GM13976 (cell line): ENCODE measurements at regions not wholly inside any gene's neighbourhood (a gene's known extent, or its start where the extent isn't known, plus 50 kb on each side); places are given as distances from the start of the nearest gene placed in this dataset.

Experiments
- DNase-seq: peaks from one replicate; pipeline ENCODE4 v3.0.0; 2012; ENCODE audit warnings: low spot score
- CTCF ChIP-seq: IDR thresholded peaks from 2 replicates; pipeline ENCODE4 v1.5.1; 2012; ENCODE audit warnings: borderline replicate concordance, mild to moderate bottlenecking; ENCODE audit not compliant: insufficient read depth; ENCODE audit errors: extremely low read depth, missing control alignments, control extremely low read depth
- in situ Hi-C: fragments of 300-500 bp; cut with MboI; formaldehyde crosslinking; loops from one replicate; pipeline ENCODE4 v1.12.0; 2022; ENCODE audit warnings: low sequenced_read_pairs, mixed read lengths, inconsistent platforms; ENCODE audit not compliant: unreplicated experiment

DNA sequence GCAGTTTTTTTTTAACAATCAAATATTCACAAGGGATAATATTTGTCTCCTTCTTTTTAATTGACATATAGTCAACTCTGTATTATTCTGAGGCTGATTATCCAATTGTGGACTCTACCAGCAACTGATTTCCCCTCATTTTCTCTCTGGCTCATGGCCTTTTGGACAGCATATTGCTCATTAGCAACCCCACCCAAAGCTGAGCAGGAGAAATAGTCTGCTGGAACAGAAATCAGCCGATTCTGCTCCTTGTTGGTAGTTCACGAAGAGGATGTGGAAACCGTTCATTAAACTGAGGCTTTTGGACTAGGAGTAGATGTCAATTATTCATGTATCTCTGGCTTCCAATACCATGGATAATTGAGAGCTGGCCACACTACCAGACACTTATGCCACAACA lies 428.4 kb upstream of the INTU start:
- no peak for DNase-seq
- in situ Hi-C loops = no loop called here
- no peak for TF ChIP-seq CTCF

- in situ Hi-C loops = no loop called here
- no peak for TF ChIP-seq CTCF
- DNase-seq = no peak
Measured at GRCh38 chr4:127209580-127210095, 423.1 kb upstream of the INTU start.

DNA sequence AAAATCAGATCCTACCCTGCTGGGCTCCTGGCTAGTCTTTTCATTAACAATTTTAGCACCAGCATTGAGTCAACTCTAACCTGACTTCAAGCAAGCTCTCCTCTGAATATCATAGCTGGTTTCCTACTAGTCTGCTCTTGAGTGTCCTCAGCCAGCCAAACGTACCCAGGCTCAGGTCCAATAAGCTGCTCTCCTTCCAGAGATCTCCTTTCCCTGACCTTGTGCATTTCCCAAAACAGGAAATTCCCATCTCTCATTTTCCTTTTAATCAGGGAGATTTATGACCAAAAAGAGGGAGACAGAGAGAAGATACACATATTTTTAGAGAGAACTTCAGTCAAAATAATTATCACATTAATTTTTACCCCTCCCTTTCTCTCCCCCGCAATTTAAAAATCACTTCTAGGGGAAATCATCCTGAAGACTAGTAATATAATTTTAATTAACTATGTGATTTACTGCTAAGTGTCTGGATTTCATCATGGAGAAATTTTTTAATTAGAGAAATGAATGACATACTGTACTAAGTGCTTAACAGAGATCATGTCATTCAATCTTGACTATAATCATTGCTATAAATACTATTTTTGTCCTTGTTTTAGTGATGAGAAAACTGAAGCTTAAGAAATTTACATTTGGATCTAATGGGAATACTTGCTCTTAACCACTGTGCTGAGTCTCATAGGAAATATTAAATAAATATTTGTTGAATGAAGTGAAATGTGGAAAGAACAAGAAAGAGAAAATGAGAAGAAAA lies 421.7 kb upstream of the INTU start:
- no peak for TF ChIP-seq CTCF
- in situ Hi-C loops = no loop called here
- no peak for DNase-seq

DNA sequence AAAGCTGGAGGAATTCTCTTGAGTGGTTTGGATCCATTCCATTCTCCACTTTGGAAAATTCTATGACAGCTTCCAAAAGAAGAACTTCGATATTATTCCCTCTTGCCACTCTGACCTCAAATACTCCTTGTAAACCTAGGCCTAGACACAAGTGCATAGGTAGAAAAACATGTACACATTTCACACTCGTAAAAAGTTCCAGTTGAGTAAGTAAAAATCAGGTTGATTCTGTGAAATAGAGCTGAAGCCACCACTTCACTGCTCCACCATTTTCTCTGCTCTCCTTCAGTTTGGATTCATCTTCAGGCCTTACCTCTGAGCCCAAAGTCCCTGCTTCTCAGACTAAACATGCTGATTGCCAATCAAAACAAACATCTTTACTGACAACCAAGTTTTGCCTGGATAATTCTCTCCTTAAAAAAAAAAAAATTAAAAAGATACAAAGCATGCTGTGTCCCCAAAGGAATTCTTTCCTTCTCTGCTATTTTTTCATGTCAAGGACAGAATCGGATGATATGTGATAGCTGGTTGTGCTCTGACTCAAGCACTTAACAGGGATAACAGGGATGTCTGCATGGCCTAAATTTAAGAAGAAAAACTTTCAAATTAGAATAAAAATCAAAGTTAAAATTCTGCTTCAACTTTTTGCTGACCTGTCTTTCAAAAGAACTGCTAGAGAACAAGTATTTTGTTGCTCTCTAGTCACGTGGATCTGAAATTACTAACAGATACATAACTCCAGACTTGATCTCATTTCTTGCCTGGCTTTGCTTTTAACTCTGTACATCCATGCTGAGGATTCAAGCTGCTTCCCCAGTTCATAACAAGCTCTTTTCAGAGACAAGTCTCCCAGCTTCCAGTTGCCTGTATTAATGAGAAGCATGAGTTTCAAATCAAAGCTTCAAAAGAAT lies 420.9 kb upstream of the INTU start:
- TF ChIP-seq CTCF = no peak
- no peak for DNase-seq
- in situ Hi-C loops = no loop called here

DNA sequence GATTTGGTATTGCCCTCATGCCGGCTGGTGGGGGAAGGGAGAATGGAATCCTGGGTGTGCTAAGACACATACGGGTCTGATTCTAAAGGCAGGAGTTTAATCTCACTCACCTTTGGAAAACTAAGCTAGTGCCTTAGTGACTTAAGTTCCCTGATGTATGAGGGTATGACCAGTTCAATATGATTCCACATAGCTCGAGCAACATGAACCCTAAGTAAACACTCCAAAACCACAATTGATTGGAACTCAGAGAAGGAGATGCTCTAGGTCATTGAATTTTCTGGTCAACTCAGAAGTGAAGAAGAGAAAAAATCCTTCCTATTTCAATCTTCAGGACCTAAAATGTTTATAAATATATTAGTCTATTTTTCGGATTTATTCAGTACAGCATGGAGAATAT lies 420.1 kb upstream of the INTU start:
- no peak for TF ChIP-seq CTCF
- DNase-seq = no peak
- in situ Hi-C loops = no loop called here

DNA sequence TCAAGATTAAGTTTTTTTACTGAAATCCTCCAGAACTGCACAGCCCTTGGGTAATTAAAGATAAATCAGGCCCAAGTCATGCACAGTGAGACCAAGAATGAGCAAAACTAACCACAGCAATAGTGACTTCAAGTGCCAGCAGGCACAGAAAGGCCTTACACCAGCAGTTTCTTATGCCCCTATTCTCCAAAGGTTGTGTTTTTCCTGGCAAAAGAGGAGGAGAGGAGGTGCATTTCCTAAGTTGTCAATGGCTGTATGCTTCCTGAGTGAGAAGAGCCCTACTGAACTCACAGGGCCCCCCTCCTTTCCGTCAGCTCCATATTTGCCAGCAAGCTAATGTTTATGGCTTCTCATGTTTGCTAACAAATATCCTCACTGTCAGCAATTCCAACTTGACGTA lies 418.7 kb upstream of the INTU start:
- no peak for DNase-seq
- no peak for TF ChIP-seq CTCF
- in situ Hi-C loops = no loop called here
